NT2/D1 (cell line): ENCODE measurements at regions not wholly inside any gene's neighbourhood (a gene's known extent, or its start where the extent isn't known, plus 50 kb on each side); places are given as distances from the start of the nearest gene placed in this dataset.

ENCODE experiments used
- SUZ12 ChIP-seq: IDR thresholded peaks from 2 replicates; pipeline ENCODE4 v1.6.1; 2011; ENCODE audit not compliant: insufficient read length, insufficient read depth; ENCODE audit errors: extremely low read depth
- YY1 ChIP-seq: IDR thresholded peaks from 2 replicates; pipeline ENCODE4 v1.6.1; 2011; ENCODE audit not compliant: insufficient read length, insufficient read depth
- ZNF274 ChIP-seq: IDR thresholded peaks from 2 replicates; pipeline ENCODE4 v1.6.1; 2011; ENCODE audit warnings: mild to moderate bottlenecking, low read depth, low read length

GRCh38 chr11:130817330-130817944 is 98.8 kb downstream of the SNX19 start:
- TF ChIP-seq ZNF274 (no peak), SUZ12 (no peak), YY1 (no peak)
